NCI-H1436 (cell line): ENCODE measurements at regions not wholly inside any gene's neighbourhood (a gene's known extent, or its start where the extent isn't known, plus 50 kb on each side); places are given as distances from the start of the nearest gene placed in this dataset.

ENCODE experiments used
- DNase-seq: peaks from one replicate; lab custom pipeline; 2025; lab: John Stamatoyannopoulos, UW

DNA sequence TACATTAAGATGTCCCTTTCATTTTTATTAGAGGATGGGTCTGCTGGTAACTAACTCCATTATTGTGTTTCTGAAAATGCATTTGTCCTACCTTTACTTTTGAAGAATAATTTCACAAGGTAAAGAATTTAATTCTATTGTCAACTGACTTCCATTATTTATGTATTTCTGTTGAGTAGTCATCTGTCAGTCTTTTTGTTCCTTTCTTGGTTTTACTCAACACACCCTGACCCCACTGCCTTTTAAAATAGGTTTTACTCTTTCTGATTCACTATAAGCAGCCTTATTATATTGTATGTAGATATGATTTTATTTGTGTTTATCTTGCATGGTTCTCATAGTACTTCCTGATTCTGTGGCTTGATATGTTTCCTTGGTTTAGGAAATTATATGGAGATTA, 237.5 kb downstream of the TGFB2 start:
- no peak for DNase-seq

GRCh38 chr1:218584418-218585155, 239.5 kb downstream of the TGFB2 start:
- no peak for DNase-seq

GRCh38 chr1:218585511-218586184, 240.5 kb downstream of the TGFB2 start:
- no peak for DNase-seq

DNA sequence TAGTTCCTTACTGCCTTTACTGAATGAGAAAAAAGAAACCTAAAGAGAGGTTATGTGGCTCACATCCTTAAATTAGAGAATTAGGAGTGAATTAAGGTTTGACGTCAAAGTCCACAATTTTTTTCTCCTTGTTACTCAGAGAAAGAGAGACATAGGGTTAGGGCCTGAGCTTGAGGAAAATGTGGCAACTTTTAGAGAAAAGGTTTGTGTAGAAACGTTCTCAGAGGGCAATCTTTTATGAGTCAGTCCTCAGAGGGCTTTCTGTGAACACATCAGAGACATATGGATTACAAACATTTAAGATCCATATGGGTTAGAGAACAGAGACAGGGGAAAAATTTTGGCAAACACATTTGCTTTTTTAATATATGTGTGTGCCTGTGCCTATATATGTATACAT, 242.8 kb downstream of the TGFB2 start:
- no peak for DNase-seq

DNA sequence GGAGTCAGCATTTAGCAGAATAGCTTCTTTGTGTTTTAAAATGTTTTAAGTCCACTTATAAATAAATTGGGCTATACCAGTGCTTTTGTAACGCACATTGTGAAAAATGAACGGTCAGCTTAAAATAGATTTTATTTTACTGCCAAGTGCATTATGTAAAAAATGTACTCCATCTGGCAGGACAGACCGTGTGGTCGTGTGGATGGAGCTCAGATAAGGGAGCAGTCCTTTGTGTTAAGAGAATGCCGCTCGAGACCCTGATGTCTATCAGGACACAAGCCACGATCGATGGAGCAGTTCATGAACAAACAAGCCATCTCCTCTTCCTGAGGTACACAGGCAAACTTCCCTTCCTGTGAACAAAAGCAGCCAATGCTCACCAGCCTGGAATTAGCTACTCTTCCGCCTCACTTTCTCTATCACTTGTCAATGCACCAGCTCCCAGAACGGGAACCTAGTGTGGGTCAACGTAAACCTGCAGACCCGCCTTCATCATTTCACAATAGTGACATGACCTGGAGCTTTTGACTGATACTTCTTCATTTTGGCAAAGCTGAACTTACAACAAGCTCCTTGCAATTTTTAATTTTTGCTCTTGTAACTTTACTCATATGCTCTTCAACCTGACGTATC, 243.5 kb downstream of the TGFB2 start:
- no peak for DNase-seq

- no peak for DNase-seq
Observed at GRCh38 chr1:218589487-218589886, 244.4 kb downstream of the TGFB2 start.

GRCh38 chr1:218591966-218592365, 246.8 kb downstream of the TGFB2 start:
- no peak for DNase-seq

- no peak for DNase-seq
Observed at GRCh38 chr1:218592688-218593087, 247.6 kb downstream of the TGFB2 start.

DNA sequence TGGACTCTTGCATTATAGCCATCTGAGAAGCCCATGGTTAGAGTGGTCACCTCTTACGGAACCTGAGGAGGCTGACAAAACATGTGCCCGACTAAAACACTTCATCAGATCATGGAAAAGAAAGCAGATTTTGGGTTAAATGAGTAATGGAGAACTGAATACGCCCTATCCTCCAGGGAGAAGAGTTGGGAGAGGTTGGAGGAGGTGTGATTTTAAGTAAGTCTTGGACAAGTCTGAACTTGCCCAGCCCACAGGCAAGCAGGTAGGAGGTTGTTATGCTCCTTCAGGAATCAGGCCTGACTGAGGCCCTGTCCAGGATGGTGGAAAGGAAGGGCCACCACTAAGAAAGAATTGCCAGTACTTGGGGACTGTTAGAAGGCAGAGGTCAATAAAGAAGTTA, 255.8 kb downstream of the TGFB2 start:
- no peak for DNase-seq

- DNase-seq = no peak
Observed at GRCh38 chr1:218604217-218604616, 259.1 kb downstream of the TGFB2 start.

DNA sequence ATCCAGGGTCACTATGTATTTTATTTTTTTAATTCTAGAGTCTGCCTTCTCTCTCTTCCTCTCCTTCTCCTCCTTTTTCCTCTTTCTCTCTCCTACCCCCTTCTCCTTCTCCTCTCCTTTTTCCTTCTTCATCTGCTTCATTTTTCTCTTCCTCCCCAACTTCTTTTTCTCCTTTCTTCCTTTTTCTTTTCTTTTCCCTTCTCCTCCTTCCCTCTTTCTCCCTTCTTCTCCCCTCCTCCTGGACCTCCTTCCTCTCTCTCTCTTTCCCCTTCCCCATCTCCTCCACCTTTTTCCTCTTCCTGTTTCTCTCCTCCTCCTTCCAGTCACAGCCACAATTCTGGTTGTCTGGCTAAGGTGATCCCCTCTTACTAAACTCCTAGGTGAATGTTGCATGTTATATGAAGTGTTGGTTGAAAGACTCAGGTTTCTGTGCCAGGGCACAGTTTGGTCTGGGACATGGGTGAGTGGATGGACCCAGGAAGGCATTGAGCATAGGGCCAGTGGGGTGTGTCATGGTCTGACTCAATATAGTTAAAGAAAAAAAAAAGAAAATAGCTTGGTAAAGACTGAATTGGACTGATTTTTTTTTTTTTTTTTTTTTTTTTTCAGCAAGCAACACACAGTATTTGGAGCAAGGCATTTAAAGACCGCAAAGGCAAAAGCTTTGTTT, 266.9 kb downstream of the TGFB2 start:
- no peak for DNase-seq

- DNase-seq = peak; percentile 38
Observed at GRCh38 chr1:218613105-218613504, 268.0 kb downstream of the TGFB2 start.

DNA sequence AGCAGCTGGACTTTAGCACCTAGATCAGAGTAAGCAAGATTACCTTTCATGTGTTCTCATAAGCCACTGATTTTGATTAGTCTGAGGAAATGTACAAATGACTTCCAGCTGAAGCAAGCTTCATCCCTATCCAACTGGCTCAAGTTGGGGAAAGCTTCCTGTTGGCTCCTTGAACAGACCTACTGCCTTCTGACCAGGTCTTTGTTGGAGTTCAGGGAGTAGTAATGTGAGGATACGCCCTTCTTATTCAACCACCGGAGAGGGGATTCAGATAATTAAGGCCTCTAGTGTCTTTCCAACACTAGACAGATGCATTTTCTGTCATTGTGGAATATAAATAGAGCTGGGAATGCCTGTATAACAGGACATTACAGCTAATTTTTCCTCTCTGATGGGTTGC, 268.9 kb downstream of the TGFB2 start:
- DNase-seq = no peak

- DNase-seq = no peak
Observed at GRCh38 chr1:218616681-218617080, 271.5 kb downstream of the TGFB2 start.

DNA sequence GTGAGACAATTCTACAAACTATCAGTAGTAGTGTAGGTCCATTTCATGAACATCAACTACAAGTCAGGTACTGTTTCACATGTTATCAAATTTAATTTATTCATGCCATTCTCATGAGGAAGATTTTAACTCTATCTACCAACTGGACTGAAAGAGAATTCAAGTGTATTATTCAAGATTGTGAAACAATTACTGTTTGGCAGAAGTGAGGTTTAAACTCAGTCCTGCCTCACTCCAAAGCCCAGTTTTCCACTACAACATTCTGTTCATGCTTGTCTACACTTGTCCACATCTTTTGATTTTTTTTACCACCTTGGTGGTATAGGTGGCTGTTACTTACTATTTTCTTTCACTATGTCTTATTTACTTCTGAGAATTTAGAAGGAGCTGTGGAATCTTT, 272.9 kb downstream of the TGFB2 start:
- no peak for DNase-seq

- no peak for DNase-seq
Observed at GRCh38 chr1:218620956-218621355, 275.8 kb downstream of the TGFB2 start.

DNA sequence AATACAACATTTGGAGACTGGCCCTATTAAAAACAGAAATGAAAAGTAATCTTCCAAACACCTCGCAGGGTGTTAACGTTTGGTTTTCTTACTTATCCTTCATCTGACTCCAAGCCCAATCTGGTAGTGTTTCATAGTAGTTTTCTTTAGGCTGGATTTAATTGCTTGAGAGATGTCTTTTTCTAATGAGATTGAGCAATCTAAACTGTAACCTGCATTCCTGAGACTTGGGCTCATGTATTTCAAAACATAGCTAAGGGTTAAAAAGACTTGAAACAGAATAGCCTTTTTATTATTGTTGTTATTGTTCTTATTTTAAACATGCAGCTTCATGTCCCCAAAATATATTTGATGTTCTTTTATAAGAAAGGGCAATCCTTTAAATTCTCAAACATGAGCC, 278.9 kb downstream of the TGFB2 start:
- DNase-seq = no peak

- no peak for DNase-seq
Observed at GRCh38 chr1:218625393-218625792, 280.3 kb downstream of the TGFB2 start.

DNA sequence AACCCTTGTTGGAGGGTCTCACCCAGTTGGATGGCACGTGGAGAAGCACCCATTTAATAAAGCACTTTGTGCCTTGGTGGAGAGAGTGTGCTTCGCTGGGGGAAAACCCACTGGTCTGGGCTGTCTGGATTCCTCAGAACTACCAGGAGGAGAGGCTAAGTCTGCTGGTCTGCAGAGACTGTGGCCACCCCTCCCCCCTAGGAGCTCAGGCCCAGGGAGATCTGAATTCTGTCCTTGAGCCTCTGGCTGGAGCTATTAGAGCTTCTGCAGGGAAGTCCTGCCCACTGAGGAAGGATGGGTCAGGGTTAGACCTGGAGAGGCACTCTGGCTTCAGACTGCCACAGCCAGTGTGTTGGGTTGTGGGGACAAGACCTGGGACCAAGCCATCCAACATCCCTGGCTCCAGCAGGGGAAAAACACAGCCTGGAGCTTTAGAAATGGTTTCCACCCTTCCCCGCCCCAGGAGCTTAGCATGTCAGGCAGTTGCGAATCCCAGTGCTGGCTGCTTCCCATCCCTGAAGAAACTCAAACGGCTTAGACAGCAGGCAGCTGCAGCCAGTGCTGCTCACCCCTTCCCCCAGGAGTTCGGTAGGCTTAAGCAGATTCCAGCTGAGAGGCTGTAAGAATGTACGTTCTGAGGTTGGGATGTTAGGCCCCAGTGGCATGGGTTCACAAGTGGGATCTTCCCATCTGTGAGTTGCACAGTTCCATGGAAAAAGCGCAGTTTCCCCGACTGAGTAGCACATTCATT, 288.3 kb downstream of the TGFB2 start:
- DNase-seq = no peak

- DNase-seq = no peak
Observed at GRCh38 chr1:218634212-218634611, 289.1 kb downstream of the TGFB2 start.

GRCh38 chr1:218636548-218636947, 291.4 kb downstream of the TGFB2 start:
- no peak for DNase-seq

GRCh38 chr1:218640173-218640572, 295.0 kb downstream of the TGFB2 start:
- DNase-seq = no peak
